SK-N-SH (cell line): ENCODE measurements at regions not wholly inside any gene's neighbourhood (a gene's known extent, or its start where the extent isn't known, plus 50 kb on each side); places are given as distances from the start of the nearest gene placed in this dataset.
A peak's percentile ranks its signal among the peaks of the same experiment; 100 is the strongest.

Experiments
- CTCF ChIA-PET: fragments of 300-600, 350-600 bp; formaldehyde crosslinking; extraction: SDS; loops from one replicate; lab custom pipeline; 2021; lab: Yijun Ruan, JAX
- POLR2A ChIA-PET: fragments of 350-600 bp; sonication (Branson Sonifier 250); formaldehyde crosslinking; extraction: SDS; loops from one replicate; lab custom pipeline; 2020; ENCODE audit warnings: antibody characterized with exemption, inconsistent platforms; lab: Yijun Ruan, JAX
- DNase-seq: peaks from one replicate; pipeline ENCODE4 v3.0.0; 2012
- H2AFZ ChIP-seq: fragments of 200-600 bp; sonication (generic); 2 replicates; pipeline ENCODE4 v1.8.1; 2016; ENCODE audit warnings: antibody characterized with exemption, mild to moderate bottlenecking, low read depth
- H3F3A ChIP-seq: fragments of 200-600 bp; sonication (generic); replicated peaks from 2 replicates; pipeline ENCODE3; 2016; ENCODE audit warnings: antibody characterized with exemption, mild to moderate bottlenecking; ENCODE audit not compliant: insufficient read depth
- H3K27ac ChIP-seq, 2 experiments: fragments of 200-500 bp in 1 of 2; fragments of 200-600 bp in 1 of 2; sonication (Bioruptor generic) in 1 of 2; sonication (generic), shearing (Covaris generic) in 1 of 2; 2 replicates each; pipeline versions ENCODE4 v1.5.1 to v1.6.1; 2014 to 2016; ENCODE audit warnings: low read depth in 2 of 2, inconsistent platforms in 1 of 2, low read length in 1 of 2, mild to moderate bottlenecking in 1 of 2, mixed read lengths in 1 of 2
- H3K27me3 ChIP-seq: fragments of 200-600 bp; sonication (generic), shearing (Covaris generic); 2 replicates; pipeline ENCODE4 v1.6.1; 2016; ENCODE audit warnings: mixed run types; ENCODE audit not compliant: insufficient read depth
- H3K36me3 ChIP-seq, 2 experiments: fragments of 200-500 bp in 1 of 2; fragments of 200-600 bp in 1 of 2; sonication (Bioruptor generic) in 1 of 2; sonication (generic) in 1 of 2; replicated peaks in 1 of 2; 2 replicates each; pipeline versions ENCODE3 to v1.5.1; 2014 to 2016; ENCODE audit warnings: low read length in 1 of 2, mild to moderate bottlenecking in 1 of 2; ENCODE audit not compliant: insufficient read depth in 2 of 2, control insufficient read depth in 1 of 2
- H3K4me1 ChIP-seq, 2 experiments: fragments of 200-500 bp in 1 of 2; fragments of 200-600 bp in 1 of 2; sonication (Bioruptor generic) in 1 of 2; sonication (generic), shearing (Covaris generic) in 1 of 2; 2 replicates each; pipeline versions ENCODE4 v1.5.1 to v1.6.1; 2014 to 2016; ENCODE audit warnings: low read depth in 1 of 2, low read length in 1 of 2, mixed run types in 1 of 2; ENCODE audit not compliant: insufficient read depth in 2 of 2, control insufficient read depth in 1 of 2
- H3K4me2 ChIP-seq: fragments of 200-600 bp; sonication (generic), shearing (Covaris generic); 2 replicates; pipeline ENCODE4 v1.6.1; 2017; ENCODE audit warnings: mixed run types
- H3K4me3 ChIP-seq, 2 experiments: fragments of 200-500 bp in 1 of 2; fragments of 200-600 bp in 1 of 2; sonication (Bioruptor generic) in 1 of 2; sonication (generic), shearing (Covaris generic) in 1 of 2; 2 replicates each; pipeline versions ENCODE4 v1.5.1 to v1.8.1; 2014 to 2016; ENCODE audit warnings: low read depth in 2 of 2, inconsistent platforms in 1 of 2, low read length in 1 of 2, mild to moderate bottlenecking in 1 of 2, mixed read lengths in 1 of 2, moderate library complexity in 1 of 2
- H3K79me2 ChIP-seq: fragments of 200-600 bp; sonication (generic); 2 replicates; pipeline ENCODE4 v1.8.1; 2017; ENCODE audit warnings: mild to moderate bottlenecking; ENCODE audit not compliant: insufficient read depth
- H3K9ac ChIP-seq: fragments of 200-600 bp; sonication (generic); 2 replicates; pipeline ENCODE4 v1.6.1; 2017; ENCODE audit warnings: mixed run types
- H3K9me2 ChIP-seq: fragments of 200-600 bp; sonication (generic); 2 replicates; pipeline ENCODE4 v1.6.1; 2017; ENCODE audit warnings: mixed run types
- H3K9me3 ChIP-seq: fragments of 200-600 bp; sonication (generic); 2 replicates; pipeline ENCODE4 v1.6.1; 2017; ENCODE audit warnings: mixed run types, mild to moderate bottlenecking, moderate library complexity
- H4K20me1 ChIP-seq: fragments of 200-600 bp; sonication (generic); 2 replicates; pipeline ENCODE4 v1.6.1; 2017; ENCODE audit warnings: mild to moderate bottlenecking, mixed run types; ENCODE audit not compliant: insufficient read depth
- CTCF ChIP-seq: fragments of 200-600 bp; sonication (generic); IDR thresholded peaks from 2 replicates; pipeline ENCODE4 v1.6.1; 2017; ENCODE audit warnings: antibody characterized with exemption, mild to moderate bottlenecking, moderate library complexity
- EP300 ChIP-seq, 2 experiments: IDR thresholded peaks; 2 replicates each; pipeline versions ENCODE4 v1.4.0 to v1.6.1; 2012; ENCODE audit warnings: borderline replicate concordance in 1 of 2, low read depth in 1 of 2, low read length in 1 of 2
- EZH2phosphoT487 ChIP-seq: fragments of 200-600 bp; sonication (generic); IDR thresholded peaks from 2 replicates; pipeline ENCODE4 v1.6.1; 2017; ENCODE audit warnings: low read depth, mixed run types, mild to moderate bottlenecking, antibody characterized with exemption, moderate library complexity, borderline replicate concordance
- GABPA ChIP-seq: IDR thresholded peaks from 2 replicates; pipeline ENCODE4 v1.4.0; 2012; ENCODE audit warnings: low read depth, mild to moderate bottlenecking
- JUND ChIP-seq: IDR thresholded peaks from 2 replicates; pipeline ENCODE4 v1.4.0; 2012
- MAX ChIP-seq: IDR thresholded peaks from 2 replicates; pipeline ENCODE4 v1.4.0; 2012; ENCODE audit warnings: low read depth
- MXI1 ChIP-seq: IDR thresholded peaks from 2 replicates; pipeline ENCODE4 v1.6.1; 2012; ENCODE audit warnings: mild to moderate bottlenecking, low read depth, low read length, improper control_type of control experiment
- NFIC ChIP-seq: IDR thresholded peaks from 2 replicates; pipeline ENCODE4 v1.4.0; 2012; ENCODE audit warnings: borderline replicate concordance
- RCOR1 ChIP-seq: fragments of 150-350 bp; IDR thresholded peaks from 2 replicates; pipeline ENCODE4 v1.6.1; 2017; ENCODE audit warnings: antibody characterized with exemption, low read length
- RXRA ChIP-seq: IDR thresholded peaks from 2 replicates; pipeline ENCODE4 v1.4.0; 2012; ENCODE audit warnings: low read depth, mild to moderate bottlenecking, borderline replicate concordance
- SIN3A ChIP-seq: IDR thresholded peaks from 2 replicates; pipeline ENCODE4 v1.6.1; 2012; ENCODE audit warnings: low read depth, mild to moderate bottlenecking, low read length, moderate library complexity, borderline replicate concordance
- TCF12 ChIP-seq: IDR thresholded peaks from 2 replicates; pipeline ENCODE4 v1.4.0; 2012
- WGBS: methylation state at CpG from one replicate; pipeline ENCODE4 v1.1.6; 2017; ENCODE audit warnings: low lambda C conversion rate; 5-methylcytosine and 5-hydroxymethylcytosine counted together

GRCh38 chr1:177490036-177490639 is 319.4 kb downstream of the BRINP2 start:
- H3K4me1 ChIP-seq, result peaks cover 0 to 6% of the 10 kb centered on the region in 2 experiments; a peak in 1 of 4 replicates
- H3K4me3 ChIP-seq, result 0 out of 4 replicates have a peak overlapping the region, but pooled peaks of 1 of the 2 experiments have one; percentile 1
- H3K9me3 ChIP-seq, result no peaks in the 10 kb centered on the region
- 34% methylated on average over 6 of the region's 6 CpGs for WGBS
- TF ChIP-seq RCOR1 (no peak), CTCF (no peak), GABPA (no peak)
- no peak overlapping the region for H3K9ac ChIP-seq
- no peaks in the 10 kb centered on the region for H3F3A ChIP-seq
- POLR2A ChIA-PET, result no interaction called here
- H3K27ac ChIP-seq, result no peak overlapping the region
- H3K9me2 ChIP-seq, result no peaks in the 10 kb centered on the region
- DNase-seq, result no peak
- no peaks in the 10 kb centered on the region for H4K20me1 ChIP-seq
- no peaks in the 10 kb centered on the region for H3K27me3 ChIP-seq
- H3K36me3 ChIP-seq, result no peaks in the 10 kb centered on the region
- no peaks in the 10 kb centered on the region for H3K79me2 ChIP-seq
- H3K4me2 ChIP-seq, result no peak overlapping the region
- CTCF ChIA-PET, result no interaction called here
- H2AFZ ChIP-seq, result no peak overlapping the region

DNA sequence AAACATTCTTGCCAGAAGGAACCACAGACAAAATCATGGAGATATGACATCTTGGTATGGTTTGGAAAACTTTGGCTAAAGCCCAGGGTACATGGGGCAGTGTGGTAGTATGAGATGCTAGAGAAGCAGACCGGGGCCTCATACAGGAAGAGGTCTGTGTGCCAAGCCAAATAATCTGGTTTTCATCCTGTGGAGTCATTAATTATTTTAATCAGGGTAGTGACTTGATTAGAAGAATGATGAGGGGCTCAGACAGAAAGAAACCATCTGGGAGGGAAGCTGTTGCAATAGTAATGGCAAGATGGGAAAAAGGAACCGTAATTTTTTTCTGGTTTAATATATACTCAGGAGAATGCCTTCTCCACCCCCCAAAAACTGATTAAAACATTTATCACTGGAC is 318.0 kb downstream of the BRINP2 start:
- no peaks in the 10 kb centered on the region for H3K27me3 ChIP-seq
- no peak for TF ChIP-seq MXI1
- TF ChIP-seq SIN3A, result no peak
- no peak for TF ChIP-seq MAX
- TF ChIP-seq GABPA, result no peak
- peak in 1 of 2 experiments; percentile 60; a peak in 1 of 4 replicates for TF ChIP-seq EP300 (IDR thresholded peaks at IDR 0.05; ENCODE audit: borderline replicate concordance in 1 of 2, low read depth in 1 of 2, low read length in 1 of 2)
- no peak for TF ChIP-seq RXRA
- no peak for TF ChIP-seq JUND
- peak; percentile 20; the same call in 1 of the 2 replicates for TF ChIP-seq NFIC
- no peak for TF ChIP-seq EZH2phosphoT487
- no peak; the same call in 1 of the 2 replicates for TF ChIP-seq RCOR1
- TF ChIP-seq TCF12, result 0 out of 2 replicates have a peak, but pooled peaks have one; percentile 18
- H4K20me1 ChIP-seq, result no peaks in the 10 kb centered on the region
- H3F3A ChIP-seq, result no peaks in the 10 kb centered on the region
- H3K4me1 ChIP-seq, result peaks cover 0 to 6% of the 10 kb centered on the region in 2 experiments; a peak in 1 of 4 replicates
- no peak overlapping the region for H3K4me2 ChIP-seq
- H3K79me2 ChIP-seq, result no peaks in the 10 kb centered on the region
- no peak overlapping the region for H3K4me3 ChIP-seq
- ChIA-PET POLR2A (no interaction called here), CTCF (interaction anchor here (0.9 kb wide), 1 partner anchor 198 kb away, joined by 3 read pairs; no protein-coding TSS in a partner anchor)
- no peaks in the 10 kb centered on the region for H3K36me3 ChIP-seq
- no peaks in the 10 kb centered on the region for H3K9me3 ChIP-seq
- WGBS, result 6% methylated on average over 2 of the region's 2 CpGs
- H3K9ac ChIP-seq, result no peak overlapping the region
- no peaks in the 10 kb centered on the region for H3K9me2 ChIP-seq
- H3K27ac ChIP-seq, result no peak overlapping the region
- no peak overlapping the region for H2AFZ ChIP-seq
- DNase-seq, result peak; percentile 39
